Mesodermal cell (in vitro differentiated cells): ENCODE measurements at regions not wholly inside any gene's neighbourhood (a gene's known extent, or its start where the extent isn't known, plus 50 kb on each side); places are given as distances from the start of the nearest gene placed in this dataset.
A peak's percentile ranks its signal among the peaks of the same experiment; 100 is the strongest.
"Not testable (repeated sequence)": the region's sequence is repeated elsewhere in the genome, so short reads cannot be mapped to it uniquely, and the experiment has no call there.

Experiments used
- H3K27ac ChIP-seq: 2 replicates; pipeline ENCODE4 v1.7.0; 2013; ENCODE audit warnings: mild to moderate bottlenecking, low read depth, low read length, moderate library complexity; ENCODE audit not compliant: severe bottlenecking
- H3K36me3 ChIP-seq: 2 replicates; pipeline ENCODE4 v1.7.1; 2013; ENCODE audit warnings: mild to moderate bottlenecking, low read length, moderate library complexity; ENCODE audit not compliant: control insufficient read depth, insufficient read depth
- H3K4me1 ChIP-seq: one replicate; pipeline ENCODE4 v1.7.1; 2013; ENCODE audit warnings: mild to moderate bottlenecking, low read length; ENCODE audit not compliant: insufficient read depth, control insufficient read depth, poor library complexity, severe bottlenecking
- H3K4me3 ChIP-seq: 2 replicates; pipeline ENCODE4 v1.7.0; 2013; ENCODE audit warnings: low read length, control low read depth, mild to moderate bottlenecking; ENCODE audit not compliant: insufficient read depth, poor library complexity, severe bottlenecking; ENCODE audit errors: extremely low read depth
- H3K9me3 ChIP-seq: 2 replicates; pipeline ENCODE4 v1.7.1; 2013; ENCODE audit warnings: mild to moderate bottlenecking, low read length, moderate library complexity; ENCODE audit not compliant: control insufficient read depth
- WGBS, 2 experiments: methylation state at CpG; one replicate each; pipeline ENCODE4 v1.1.5; 2013; ENCODE audit warnings: missing lambda C conversion rate in 2 of 2; ENCODE audit not compliant: insufficient coverage in 2 of 2; 5-methylcytosine and 5-hydroxymethylcytosine counted together

DNA sequence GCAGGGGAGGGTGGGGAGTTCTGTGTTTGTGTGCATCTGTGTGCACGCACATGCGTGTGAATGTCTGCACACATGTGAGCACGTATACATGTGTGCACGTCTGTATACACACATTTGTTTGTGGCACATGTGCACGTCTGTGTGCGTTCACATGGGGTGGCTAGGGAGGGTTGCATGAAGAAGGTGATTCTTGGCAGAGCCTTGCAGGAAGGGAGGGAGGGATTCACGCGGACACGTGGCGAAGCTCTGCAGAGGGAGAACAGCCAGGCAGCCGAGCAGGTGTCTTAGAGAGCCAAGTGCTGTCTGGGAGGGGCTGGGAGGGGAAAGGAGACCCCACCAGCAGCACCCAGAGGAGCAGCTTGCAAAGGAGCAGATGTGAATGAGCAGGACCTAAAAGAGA is 372.1 kb downstream of the BRD1 start:
- Histone ChIP-seq H3K4me1 (peaks cover 4% of the 10 kb centered on the region), H3K27ac (no peak overlapping the region), H3K9me3 (no peaks in the 10 kb centered on the region), H3K4me3 (no peak overlapping the region), H3K36me3 (no peaks in the 10 kb centered on the region)
- 85 to 92% methylated on average over 11 of the region's 11 CpGs for WGBS, 2 experiments

DNA sequence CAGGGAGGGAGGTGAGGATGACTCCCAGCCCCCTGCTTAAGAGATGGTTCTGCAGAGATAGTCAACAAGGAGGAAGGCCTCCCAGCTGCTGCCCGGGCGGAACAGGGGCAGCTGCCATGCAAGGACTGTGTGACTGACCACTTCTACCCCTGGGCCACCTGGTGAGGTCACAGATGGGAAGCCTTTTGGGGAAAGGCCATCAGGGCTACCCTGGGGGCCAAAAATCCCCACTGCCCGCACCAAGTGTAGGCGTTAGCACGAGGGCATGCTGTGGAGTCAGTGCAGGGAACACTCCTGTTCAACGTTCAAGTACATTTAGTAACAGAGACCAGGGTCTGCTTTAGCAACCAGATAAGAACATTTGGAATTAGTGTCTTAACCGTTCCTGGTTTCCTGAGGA is 372.9 kb downstream of the BRD1 start:
- Histone ChIP-seq H3K9me3 (no peaks in the 10 kb centered on the region), H3K4me3 (no peak overlapping the region), H3K36me3 (no peaks in the 10 kb centered on the region), H3K27ac (no peak overlapping the region), H3K4me1 (peaks cover 6% of the 10 kb centered on the region)
- 90 to 96% methylated on average over 7 of the region's 7 CpGs for WGBS, 2 experiments

DNA sequence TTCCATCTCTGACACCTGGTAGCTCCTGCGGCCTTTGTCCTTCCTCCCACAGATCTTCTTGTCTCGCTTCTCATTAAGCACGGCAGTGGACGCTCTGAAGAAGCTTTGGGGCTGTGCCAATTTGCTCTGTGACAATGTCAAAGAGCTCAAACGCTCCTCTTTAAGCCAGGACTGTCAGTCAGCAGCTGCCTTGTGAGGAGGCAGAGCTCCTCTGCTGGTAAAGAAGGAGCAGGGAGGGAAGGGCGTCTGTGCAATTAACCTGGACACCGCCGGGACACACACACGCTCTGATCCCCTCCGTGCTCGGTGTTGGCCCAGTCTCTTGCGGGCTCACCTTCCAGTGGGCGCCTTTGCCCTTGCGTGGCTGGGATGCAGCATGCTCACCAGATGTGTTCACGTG is 373.9 kb downstream of the BRD1 start:
- no peak overlapping the region for H3K27ac ChIP-seq
- no peak overlapping the region for H3K4me3 ChIP-seq
- no peaks in the 10 kb centered on the region for H3K9me3 ChIP-seq
- WGBS, 2 experiments, result 92 to 94% methylated on average over 14 to 15 of the region's 15 CpGs
- peaks cover 11% of the 10 kb centered on the region for H3K4me1 ChIP-seq
- no peaks in the 10 kb centered on the region for H3K36me3 ChIP-seq

DNA sequence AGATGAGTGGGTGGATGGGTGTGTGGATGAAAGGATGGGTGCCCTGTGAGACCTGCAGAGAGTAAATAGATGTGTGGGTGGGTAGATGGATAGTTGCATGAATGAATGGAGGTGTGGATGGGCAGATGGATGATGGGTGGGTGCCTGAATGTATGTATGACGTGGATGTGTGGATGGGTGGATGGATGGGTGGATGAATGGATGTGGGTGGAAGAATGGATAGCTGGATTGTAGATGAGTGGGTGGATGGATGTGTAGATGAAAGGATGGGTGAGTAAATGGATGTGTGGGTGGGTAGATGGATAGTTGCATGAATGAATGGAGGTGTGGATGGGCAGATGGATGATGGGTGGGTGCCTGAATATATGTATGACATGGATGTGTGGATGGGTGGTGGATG is 374.7 kb downstream of the BRD1 start:
- 82 to 87% methylated on average over 1 of the region's 1 CpG for WGBS, 2 experiments

DNA sequence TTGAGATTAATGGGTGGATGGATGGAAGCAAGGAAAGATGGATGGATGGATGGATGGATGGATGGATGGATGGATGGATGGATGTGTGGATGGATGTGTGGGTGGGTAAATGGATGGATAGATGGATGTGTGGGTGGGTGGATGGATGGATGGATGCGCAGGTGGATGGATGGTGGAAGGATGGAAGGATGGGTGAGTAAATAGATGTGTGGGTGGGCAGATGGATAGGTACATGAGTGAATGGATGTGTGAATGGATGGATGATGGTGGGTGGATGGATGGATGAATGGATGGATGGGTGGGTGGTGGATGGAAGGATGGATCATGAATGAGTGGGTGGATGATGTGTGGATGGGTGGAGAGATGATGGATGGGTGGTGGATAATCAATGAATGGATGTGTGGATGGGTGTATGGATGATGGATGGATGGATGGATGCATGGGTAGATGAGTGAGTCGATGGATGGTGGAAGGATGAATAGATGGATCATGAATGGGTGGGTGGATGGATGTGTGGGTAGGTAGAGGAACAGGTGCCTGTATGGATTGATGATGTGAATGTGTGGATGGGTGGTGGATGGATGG is 375.2 kb downstream of the BRD1 start:
- Histone ChIP-seq H3K4me1 (peaks cover 11% of the 10 kb centered on the region), H3K4me3 (no peak overlapping the region), H3K9me3 (no peaks in the 10 kb centered on the region), H3K27ac (no peak overlapping the region), H3K36me3 (no peaks in the 10 kb centered on the region)
- WGBS, 2 experiments, result 89 to 100% methylated on average over 2 of the region's 2 CpGs

More for the DNA sequence above, 374.7 kb downstream of the BRD1 start:
- not testable (repeated sequence) for H3K36me3 ChIP-seq, H3K9me3 ChIP-seq, H3K27ac ChIP-seq, H3K4me3 ChIP-seq
- H3K4me1 ChIP-seq, result peaks cover 11% of the 10 kb centered on the region

DNA sequence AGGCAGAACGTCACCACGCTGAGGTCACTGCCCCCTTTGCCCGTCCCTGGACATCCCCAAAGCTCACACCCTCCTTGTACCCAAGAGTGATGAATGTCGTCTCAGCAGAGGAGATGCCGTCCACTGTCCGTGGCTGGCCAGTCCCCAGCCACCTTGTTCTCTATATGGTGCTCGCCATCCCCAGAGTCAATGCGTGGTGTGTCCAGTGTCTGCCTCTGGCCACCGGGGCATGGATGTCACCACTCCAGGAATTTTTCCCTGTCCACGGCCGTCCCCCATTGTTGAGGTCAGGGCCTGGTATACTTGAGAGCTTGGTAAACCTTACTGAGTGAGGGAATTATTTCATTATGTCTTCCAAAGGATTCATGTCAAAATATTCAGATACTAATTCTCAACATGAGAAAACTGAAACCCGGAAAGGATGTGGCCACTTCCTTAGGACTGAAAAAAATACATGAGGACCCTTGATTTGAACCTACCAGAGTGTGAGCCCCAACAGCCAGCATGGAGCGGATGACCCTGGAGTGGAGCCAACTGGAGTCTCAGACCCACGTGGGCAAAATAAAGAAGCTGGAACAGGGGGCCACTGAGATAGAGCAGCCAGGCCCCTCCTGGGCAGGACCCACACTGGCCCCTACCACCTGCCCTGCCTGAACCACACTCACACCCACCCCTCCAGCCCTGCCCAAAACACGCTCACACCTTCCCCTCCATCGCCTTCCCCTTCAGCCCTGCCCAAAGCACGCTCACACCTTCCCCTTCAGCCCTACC is 376.4 kb downstream of the BRD1 start:
- Histone ChIP-seq H3K4me1 (peaks cover 11% of the 10 kb centered on the region), H3K9me3 (no peaks in the 10 kb centered on the region), H3K4me3 (no peak overlapping the region), H3K36me3 (no peaks in the 10 kb centered on the region), H3K27ac (peak overlapping the region; percentile 65)
- 55 to 57% methylated on average over 14 to 15 of the region's 17 CpGs for WGBS, 2 experiments

DNA sequence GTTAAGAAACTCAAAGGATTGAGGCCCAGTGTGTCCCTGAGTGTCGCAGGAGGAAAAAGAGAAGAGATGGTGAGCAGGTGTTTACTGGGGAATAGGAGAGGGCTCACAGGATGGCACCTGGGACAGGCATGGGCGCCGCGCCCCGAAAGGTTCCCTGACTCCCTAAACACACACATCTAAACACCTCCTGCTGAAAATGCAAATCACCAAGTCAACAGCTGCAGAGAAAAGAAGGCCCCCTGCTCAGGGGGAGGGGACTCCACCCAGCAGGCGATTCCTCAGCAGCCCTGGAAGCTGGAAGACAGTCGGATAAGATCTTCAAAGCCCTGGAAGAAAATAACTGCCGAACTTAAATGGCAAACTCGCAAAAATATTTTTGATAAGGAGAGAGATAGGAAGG is 377.2 kb downstream of the BRD1 start:
- no peaks in the 10 kb centered on the region for H3K9me3 ChIP-seq
- peaks cover 11% of the 10 kb centered on the region for H3K4me1 ChIP-seq
- no peaks in the 10 kb centered on the region for H3K36me3 ChIP-seq
- 0% methylated on average over 3 of the region's 9 CpGs for WGBS, 2 experiments
- H3K4me3 ChIP-seq, result peak overlapping the region; percentile 18
- peak overlapping the region; percentile 65 for H3K27ac ChIP-seq

DNA sequence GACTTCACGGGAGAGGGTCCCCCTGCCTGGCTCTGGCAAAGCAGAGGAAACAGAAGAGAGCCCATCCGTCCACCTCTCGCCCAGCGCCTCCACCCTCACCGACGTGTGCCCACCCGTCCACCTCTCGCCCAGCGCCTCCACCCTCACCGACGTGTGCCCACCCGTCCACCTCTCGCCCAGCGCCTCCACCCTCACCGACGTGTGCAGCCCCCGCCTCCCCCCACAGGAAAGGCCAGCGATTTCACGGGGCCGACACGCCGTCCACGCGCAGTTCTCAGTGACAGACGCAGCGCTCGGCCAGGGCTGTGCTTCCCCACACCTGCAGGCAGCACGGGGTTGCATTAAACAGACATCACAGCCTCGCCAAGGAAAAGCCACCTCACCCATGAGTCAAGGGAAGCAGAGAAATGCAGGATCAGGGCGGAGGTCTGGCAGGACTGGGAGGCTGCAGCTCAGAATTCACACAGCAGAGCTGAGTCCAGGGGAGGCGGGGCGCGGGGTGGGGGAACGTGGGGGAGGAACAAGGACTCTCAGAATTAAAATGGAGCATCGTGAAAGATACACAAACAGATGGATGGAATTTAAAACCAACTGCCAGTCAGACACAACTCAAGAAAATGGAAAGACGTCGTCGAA is 377.7 kb downstream of the BRD1 start:
- Histone ChIP-seq H3K27ac (peak overlapping the region; percentile 65), H3K4me3 (peak overlapping the region; percentile 18), H3K36me3 (no peaks in the 10 kb centered on the region), H3K9me3 (no peaks in the 10 kb centered on the region), H3K4me1 (peaks cover 11% of the 10 kb centered on the region)
- 34 to 36% methylated on average over 28 to 32 of the region's 38 CpGs for WGBS, 2 experiments

DNA sequence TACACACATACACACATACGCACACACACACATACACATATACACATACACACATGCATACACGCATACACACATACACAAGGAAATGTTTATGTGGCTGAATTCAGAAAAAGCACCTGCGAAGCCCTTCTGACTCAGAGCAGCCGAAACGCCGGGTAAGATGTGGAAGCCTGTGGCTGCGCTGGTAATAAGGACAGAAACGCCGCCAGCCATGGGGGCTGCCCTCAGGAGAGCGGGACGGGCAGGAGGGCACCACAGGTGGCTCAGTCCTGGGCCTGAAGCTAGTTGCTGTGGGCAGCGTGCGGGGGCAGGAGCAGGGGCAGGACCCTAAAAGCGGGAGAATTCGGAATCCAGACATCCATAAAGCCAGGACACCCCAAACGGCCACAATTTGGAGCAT is 378.3 kb downstream of the BRD1 start:
- Histone ChIP-seq H3K4me1 (peaks cover 11% of the 10 kb centered on the region), H3K36me3 (no peaks in the 10 kb centered on the region), H3K4me3 (no peak overlapping the region), H3K9me3 (no peaks in the 10 kb centered on the region), H3K27ac (no peak overlapping the region)
- WGBS, 2 experiments, result 73 to 77% methylated on average over 16 of the region's 16 CpGs

DNA sequence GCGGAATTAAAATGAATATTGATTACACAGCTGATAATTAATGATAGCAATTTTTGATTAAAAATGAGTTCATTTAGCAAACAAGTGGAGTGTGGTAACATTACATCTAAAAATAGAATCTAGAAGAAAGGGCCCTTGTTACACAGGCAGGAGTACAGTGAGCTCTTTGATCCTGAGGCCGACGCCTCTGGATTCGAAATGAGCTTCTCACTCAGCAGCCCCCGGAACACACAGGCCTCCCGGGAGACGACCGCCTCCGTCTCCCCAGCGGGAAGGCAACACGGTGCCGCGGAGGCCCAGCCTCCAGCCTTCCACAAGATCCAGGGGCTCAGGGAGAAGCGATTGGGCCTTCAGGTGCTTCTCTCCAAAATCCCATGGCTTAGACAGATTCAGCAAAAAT is 379.1 kb downstream of the BRD1 start:
- Histone ChIP-seq H3K36me3 (no peaks in the 10 kb centered on the region), H3K9me3 (no peaks in the 10 kb centered on the region), H3K4me1 (peaks cover 11% of the 10 kb centered on the region), H3K27ac (no peak overlapping the region), H3K4me3 (no peak overlapping the region)
- 38 to 63% methylated on average over 13 of the region's 14 CpGs for WGBS, 2 experiments

DNA sequence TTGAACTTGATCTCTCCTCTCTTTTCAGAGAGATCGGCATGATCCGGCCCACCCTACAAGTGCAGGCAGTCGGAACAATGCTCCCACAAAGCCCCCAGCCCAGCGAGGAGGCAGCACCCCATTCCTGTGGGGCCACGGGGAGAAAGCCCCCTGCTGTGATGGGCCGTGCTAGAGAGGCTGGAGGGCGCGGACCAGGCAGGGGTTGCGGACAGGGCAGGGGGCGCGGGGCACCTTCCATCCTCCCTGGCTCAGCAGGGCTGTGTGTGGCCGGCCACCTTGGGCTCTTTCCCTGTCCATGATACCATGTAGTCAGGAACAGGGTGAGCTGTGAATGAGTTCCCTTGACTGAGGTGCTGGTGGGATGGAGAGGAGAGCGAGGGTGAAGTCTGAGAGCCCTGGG is 379.8 kb downstream of the BRD1 start:
- Histone ChIP-seq H3K36me3 (no peaks in the 10 kb centered on the region), H3K9me3 (no peaks in the 10 kb centered on the region), H3K4me1 (peaks cover 11% of the 10 kb centered on the region), H3K27ac (no peak overlapping the region), H3K4me3 (no peak overlapping the region)
- 84 to 92% methylated on average over 9 to 12 of the region's 13 CpGs for WGBS, 2 experiments
